Osteoblast (primary cell): ENCODE measurements at regions not wholly inside any gene's neighbourhood (a gene's known extent, or its start where the extent isn't known, plus 50 kb on each side); places are given as distances from the start of the nearest gene placed in this dataset.

ENCODE experiments used
- DNase-seq: peaks from one replicate; pipeline ENCODE4 v3.0.0; 2011; ENCODE audit warnings: low spot score, mixed read lengths; ENCODE audit not compliant: insufficient read length; ENCODE audit errors: missing footprints
- H2AFZ ChIP-seq: 2 replicates; pipeline ENCODE4 v1.6.0; 2011; ENCODE audit warnings: mild to moderate bottlenecking, low read length
- H3K27ac ChIP-seq: 2 replicates; pipeline ENCODE4 v1.5.1; 2011; ENCODE audit warnings: mild to moderate bottlenecking, low read depth, low read length, moderate library complexity
- H3K27me3 ChIP-seq: 2 replicates; pipeline ENCODE4 v1.6.0; 2012; ENCODE audit warnings: mild to moderate bottlenecking, control low read depth, inconsistent platforms, low read length, moderate library complexity; ENCODE audit not compliant: insufficient read depth
- H3K36me3 ChIP-seq: 2 replicates; pipeline ENCODE4 v1.5.1; 2011; ENCODE audit warnings: mild to moderate bottlenecking, low read length, control low read depth, moderate library complexity; ENCODE audit not compliant: insufficient read depth
- H3K4me1 ChIP-seq: 2 replicates; pipeline ENCODE4 v1.5.1; 2011; ENCODE audit warnings: mild to moderate bottlenecking, low read length, control low read depth, moderate library complexity; ENCODE audit not compliant: insufficient read depth
- H3K4me2 ChIP-seq: 2 replicates; pipeline ENCODE4 v1.6.0; 2011; ENCODE audit warnings: mild to moderate bottlenecking, low read length; ENCODE audit not compliant: insufficient read depth
- H3K4me3 ChIP-seq: fragments of 200-600 bp; sonication (generic); 3 replicates; pipeline ENCODE4 v1.5.1; 2012; ENCODE audit warnings: mild to moderate bottlenecking, low read length, inconsistent platforms; ENCODE audit not compliant: insufficient read depth
- H3K79me2 ChIP-seq: 2 replicates; pipeline ENCODE4 v1.6.0; 2012; ENCODE audit warnings: mild to moderate bottlenecking, low read length, control low read depth, inconsistent platforms; ENCODE audit not compliant: insufficient read depth
- H3K9me3 ChIP-seq: 2 replicates; pipeline ENCODE4 v1.5.1; 2011; ENCODE audit warnings: low read depth, low read length, control low read depth
- H4K20me1 ChIP-seq: 2 replicates; pipeline ENCODE4 v1.6.0; 2012; ENCODE audit warnings: mild to moderate bottlenecking, low read length, control low read depth; ENCODE audit not compliant: insufficient read depth
- TF ChIP-seq, protein P1 (sequence below): IDR thresholded peaks from 2 replicates; pipeline ENCODE4 v1.5.1; 2011; ENCODE audit warnings: mild to moderate bottlenecking, low read depth, low read length, moderate library complexity; ENCODE audit errors: extremely low read depth

DNA sequence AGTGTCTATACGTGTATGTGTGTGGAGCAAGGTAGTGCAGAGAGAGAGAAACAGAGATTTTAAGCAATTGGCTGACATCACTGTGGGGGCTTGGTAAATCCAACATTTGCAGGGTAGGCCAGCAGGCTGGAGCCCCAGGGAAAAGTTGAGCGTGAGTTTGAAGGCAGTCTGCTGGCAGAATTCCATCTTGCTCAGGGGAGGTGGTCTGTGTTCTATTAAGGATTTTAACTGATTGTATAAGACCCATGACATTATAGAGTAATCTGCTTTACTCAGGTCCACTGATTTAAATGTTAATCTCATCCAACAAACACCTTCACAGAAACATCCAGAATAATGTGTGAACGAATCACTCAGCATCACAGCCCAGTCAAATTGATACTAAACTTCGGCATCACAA lies 912.9 kb downstream of the GRM8 start:
- Histone ChIP-seq H3K79me2 (no peaks in the 10 kb centered on the region), H3K36me3 (no peaks in the 10 kb centered on the region), H3K27ac (no peak overlapping the region), H3K27me3 (no peaks in the 10 kb centered on the region), H3K4me1 (no peaks in the 10 kb centered on the region), H3K4me2 (no peak overlapping the region), H4K20me1 (no peaks in the 10 kb centered on the region), H2AFZ (no peak overlapping the region), H3K9me3 (peaks cover 5% of the 10 kb centered on the region), H3K4me3 (no peak overlapping the region)
- no peak for DNase-seq
- TF ChIP-seq, protein P1, sequence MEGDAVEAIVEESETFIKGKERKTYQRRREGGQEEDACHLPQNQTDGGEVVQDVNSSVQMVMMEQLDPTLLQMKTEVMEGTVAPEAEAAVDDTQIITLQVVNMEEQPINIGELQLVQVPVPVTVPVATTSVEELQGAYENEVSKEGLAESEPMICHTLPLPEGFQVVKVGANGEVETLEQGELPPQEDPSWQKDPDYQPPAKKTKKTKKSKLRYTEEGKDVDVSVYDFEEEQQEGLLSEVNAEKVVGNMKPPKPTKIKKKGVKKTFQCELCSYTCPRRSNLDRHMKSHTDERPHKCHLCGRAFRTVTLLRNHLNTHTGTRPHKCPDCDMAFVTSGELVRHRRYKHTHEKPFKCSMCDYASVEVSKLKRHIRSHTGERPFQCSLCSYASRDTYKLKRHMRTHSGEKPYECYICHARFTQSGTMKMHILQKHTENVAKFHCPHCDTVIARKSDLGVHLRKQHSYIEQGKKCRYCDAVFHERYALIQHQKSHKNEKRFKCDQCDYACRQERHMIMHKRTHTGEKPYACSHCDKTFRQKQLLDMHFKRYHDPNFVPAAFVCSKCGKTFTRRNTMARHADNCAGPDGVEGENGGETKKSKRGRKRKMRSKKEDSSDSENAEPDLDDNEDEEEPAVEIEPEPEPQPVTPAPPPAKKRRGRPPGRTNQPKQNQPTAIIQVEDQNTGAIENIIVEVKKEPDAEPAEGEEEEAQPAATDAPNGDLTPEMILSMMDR: no peak

- Histone ChIP-seq H3K9me3 (no peaks in the 10 kb centered on the region), H3K36me3 (no peaks in the 10 kb centered on the region), H3K27me3 (no peaks in the 10 kb centered on the region), H4K20me1 (no peaks in the 10 kb centered on the region), H2AFZ (no peak overlapping the region), H3K79me2 (no peaks in the 10 kb centered on the region), H3K4me1 (no peaks in the 10 kb centered on the region), H3K27ac (no peak overlapping the region), H3K4me2 (no peak overlapping the region), H3K4me3 (no peak overlapping the region)
- no peak for DNase-seq
- TF ChIP-seq, protein P1: no peak
These were observed 947.1 kb downstream of the GRM8 start for GRCh38 chr7:126305671-126306070.

- Histone ChIP-seq H3K27ac (no peak overlapping the region), H3K36me3 (no peaks in the 10 kb centered on the region), H3K9me3 (no peaks in the 10 kb centered on the region), H3K4me1 (no peaks in the 10 kb centered on the region), H3K4me2 (no peak overlapping the region), H2AFZ (no peak overlapping the region), H4K20me1 (no peaks in the 10 kb centered on the region), H3K27me3 (no peaks in the 10 kb centered on the region), H3K4me3 (no peak overlapping the region), H3K79me2 (no peaks in the 10 kb centered on the region)
- DNase-seq: no peak
- TF ChIP-seq, protein P1: no peak
These were observed 948.8 kb downstream of the GRM8 start for GRCh38 chr7:126303926-126304325.

DNA sequence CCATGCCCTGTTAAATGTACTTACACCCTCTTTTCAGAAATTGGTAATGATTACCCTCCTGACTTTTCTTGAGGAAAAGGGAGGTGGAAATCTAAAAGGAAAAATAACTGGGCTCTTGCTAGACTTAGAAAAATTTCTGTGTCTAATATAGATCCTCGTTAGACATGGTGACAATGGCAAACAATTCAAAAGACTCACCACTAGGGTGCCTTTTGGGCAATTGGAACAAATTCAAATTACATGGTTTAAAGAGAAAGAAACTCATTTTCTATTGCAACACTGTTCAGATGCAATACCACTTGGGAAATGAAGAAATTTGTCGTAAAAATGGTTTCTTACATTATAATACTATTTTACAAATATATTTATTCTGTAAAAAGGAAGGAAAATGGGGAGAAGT lies 950.1 kb downstream of the GRM8 start:
- Histone ChIP-seq H2AFZ (no peak overlapping the region), H3K9me3 (no peaks in the 10 kb centered on the region), H3K4me1 (no peaks in the 10 kb centered on the region), H4K20me1 (no peaks in the 10 kb centered on the region), H3K27me3 (no peaks in the 10 kb centered on the region), H3K36me3 (no peaks in the 10 kb centered on the region), H3K4me3 (no peak overlapping the region), H3K27ac (no peak overlapping the region), H3K4me2 (no peak overlapping the region), H3K79me2 (no peaks in the 10 kb centered on the region)
- TF ChIP-seq, protein P1: no peak
- DNase-seq: no peak
